ENCODE measurements at regions not wholly inside any gene's neighbourhood (a gene's known extent, or its start where the extent isn't known, plus 50 kb on each side); places are given as distances from the start of the nearest gene placed in this dataset.

DNA sequence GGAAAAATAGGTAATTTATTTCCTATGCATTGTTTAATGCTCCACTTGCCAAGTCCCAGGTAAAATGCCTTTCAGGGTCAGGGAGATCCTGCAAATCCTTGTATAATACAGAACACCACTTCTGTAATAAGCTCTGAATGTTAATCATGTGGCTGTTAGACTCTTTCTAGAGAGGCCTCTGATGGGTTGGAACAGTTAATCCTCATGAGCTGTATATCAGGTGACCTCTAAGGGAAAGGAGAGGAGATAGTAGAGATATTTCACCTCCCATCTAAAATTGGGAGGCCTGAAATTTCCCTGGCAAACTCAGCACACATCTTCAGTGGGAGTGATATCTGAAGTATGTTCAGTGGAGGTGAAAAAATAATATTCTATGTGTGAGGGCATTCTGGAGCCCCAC, 210.6 kb upstream of the WDFY3 start:
- TF ChIP-seq, protein P1, sequence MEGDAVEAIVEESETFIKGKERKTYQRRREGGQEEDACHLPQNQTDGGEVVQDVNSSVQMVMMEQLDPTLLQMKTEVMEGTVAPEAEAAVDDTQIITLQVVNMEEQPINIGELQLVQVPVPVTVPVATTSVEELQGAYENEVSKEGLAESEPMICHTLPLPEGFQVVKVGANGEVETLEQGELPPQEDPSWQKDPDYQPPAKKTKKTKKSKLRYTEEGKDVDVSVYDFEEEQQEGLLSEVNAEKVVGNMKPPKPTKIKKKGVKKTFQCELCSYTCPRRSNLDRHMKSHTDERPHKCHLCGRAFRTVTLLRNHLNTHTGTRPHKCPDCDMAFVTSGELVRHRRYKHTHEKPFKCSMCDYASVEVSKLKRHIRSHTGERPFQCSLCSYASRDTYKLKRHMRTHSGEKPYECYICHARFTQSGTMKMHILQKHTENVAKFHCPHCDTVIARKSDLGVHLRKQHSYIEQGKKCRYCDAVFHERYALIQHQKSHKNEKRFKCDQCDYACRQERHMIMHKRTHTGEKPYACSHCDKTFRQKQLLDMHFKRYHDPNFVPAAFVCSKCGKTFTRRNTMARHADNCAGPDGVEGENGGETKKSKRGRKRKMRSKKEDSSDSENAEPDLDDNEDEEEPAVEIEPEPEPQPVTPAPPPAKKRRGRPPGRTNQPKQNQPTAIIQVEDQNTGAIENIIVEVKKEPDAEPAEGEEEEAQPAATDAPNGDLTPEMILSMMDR (IDR thresholded peaks at IDR 0.05; ENCODE audit: low read length) = no peak
- TF ChIP-seq EZH2 (IDR thresholded peaks at IDR 0.05; ENCODE audit: borderline replicate concordance, low read length) = no peak
